Islet precursor cell (in vitro differentiated cells): ENCODE measurements at regions not wholly inside any gene's neighbourhood (a gene's known extent, or its start where the extent isn't known, plus 50 kb on each side); places are given as distances from the start of the nearest gene placed in this dataset.
"Not testable (repeated sequence)": the region's sequence is repeated elsewhere in the genome, so short reads cannot be mapped to it uniquely, and the experiment has no call there.

Source experiments
- DNase-seq: peaks from one replicate; pipeline ENCODE4 v3.0.0-alpha.2; 2018

DNA sequence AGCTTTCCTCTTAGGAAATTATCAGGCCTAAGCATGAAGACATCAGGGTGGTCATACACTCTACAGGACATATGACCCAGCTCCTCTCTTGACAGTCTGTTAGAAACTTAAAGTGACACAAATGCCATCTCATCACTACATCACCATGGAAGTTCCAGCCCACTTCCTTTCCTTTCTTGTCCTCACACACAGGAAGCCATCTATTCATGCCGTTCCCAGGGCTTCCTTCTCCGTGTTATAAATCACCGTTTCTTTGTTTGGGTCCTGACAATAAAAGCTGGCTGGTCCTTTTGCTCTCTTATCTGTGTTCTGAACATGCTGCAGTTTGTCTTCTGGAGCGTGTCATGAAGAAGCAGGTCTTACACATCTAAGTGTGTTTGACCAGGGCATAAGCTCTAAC, 692.1 kb upstream of the CELF4 start:
- no peak for DNase-seq

DNA sequence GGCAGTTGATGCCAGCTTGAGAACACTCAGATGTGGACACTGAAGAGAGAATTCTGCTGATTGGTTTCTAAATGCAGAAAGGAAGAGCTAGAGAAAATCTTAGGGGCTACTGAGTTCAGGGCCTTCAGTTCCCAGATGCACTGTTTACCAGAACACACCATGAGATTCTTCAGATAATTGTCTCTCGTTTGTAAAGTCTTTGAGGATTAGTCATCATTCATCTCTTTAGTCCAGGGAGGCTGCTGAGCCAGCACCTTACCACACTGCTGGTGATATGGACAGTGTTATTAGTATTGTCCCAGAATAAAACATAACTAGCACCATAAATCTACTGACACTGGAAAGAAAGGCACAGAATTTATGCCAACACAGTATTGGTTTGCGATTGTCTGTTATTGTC, 690.8 kb upstream of the CELF4 start:
- DNase-seq, result peak; percentile 59

DNA sequence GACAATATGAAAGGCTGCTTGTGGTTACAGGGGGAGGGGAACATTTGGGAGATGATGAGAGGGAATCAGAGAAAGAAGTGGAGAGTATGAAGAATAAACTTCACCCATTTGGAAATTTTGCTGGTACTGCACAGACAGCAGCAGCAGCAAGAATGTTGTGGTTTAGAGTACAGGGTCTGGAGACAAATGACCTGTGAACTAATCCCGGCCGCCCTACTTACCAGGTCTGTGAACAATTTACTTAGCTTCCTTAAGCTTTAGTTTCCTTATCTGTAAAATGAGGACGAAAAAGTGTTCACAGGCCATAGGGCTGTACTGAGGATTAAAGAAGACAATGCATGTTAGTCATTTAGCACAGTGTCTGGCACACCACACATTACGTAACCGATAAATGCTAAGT, 685.4 kb upstream of the CELF4 start:
- peak; percentile 84 for DNase-seq

DNA sequence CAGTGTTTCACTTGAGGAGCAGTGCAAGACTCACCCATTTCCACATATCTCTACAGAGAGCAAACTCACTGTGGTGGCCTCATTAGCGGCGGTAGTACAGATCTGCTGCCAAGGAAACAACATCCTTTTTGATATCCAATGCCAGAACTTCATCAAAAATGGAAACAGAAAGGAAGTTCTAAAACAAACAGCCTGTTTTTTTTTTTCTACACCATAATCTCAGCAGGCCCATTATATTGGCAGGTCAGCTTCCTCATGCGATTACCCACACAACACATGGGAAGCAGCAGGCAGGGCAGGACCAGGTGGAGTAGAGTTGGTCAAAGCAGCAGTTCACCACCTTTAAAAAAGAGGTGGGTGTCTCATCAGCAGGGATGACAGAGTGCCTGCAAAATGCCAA, 678.9 kb upstream of the CELF4 start:
- no peak for DNase-seq

DNA sequence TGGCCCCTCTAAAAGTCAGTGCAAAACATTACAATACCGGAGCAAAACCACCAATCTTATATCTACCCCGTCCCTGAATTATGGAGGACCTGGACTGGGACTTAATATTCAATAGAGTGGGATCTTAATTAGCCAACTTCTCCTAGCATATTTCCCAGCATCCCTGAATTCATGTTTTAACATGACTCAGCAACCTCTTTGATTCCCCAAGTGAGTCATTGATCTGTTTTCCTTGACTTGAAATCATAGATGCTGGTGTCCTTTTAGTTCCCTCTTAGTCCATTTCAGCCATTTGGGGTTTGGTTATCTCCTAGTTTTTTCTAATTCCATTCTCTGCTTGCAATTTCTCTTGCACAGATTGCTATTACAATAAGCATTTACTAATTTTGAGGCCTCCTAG, 677.7 kb upstream of the CELF4 start:
- no peak for DNase-seq

DNA sequence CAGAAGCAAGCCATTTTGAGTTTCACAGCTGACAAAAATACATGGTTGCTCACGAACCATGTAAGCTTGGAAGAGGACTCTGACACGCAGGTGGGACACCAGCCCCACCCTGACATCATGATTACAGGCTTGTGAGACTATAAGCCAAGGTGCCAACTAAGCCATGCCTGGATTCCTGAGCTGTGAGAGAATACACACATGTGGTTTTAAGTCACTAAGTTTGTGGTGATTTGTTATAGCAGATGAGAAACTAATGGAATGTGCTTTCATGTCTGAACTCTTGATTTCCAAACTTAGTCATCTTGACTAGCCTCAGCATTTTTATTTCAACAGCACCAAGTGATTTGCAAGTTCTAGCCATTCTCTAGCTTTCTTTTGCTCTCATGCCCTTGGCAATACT, 676.1 kb upstream of the CELF4 start:
- DNase-seq, result no peak

DNA sequence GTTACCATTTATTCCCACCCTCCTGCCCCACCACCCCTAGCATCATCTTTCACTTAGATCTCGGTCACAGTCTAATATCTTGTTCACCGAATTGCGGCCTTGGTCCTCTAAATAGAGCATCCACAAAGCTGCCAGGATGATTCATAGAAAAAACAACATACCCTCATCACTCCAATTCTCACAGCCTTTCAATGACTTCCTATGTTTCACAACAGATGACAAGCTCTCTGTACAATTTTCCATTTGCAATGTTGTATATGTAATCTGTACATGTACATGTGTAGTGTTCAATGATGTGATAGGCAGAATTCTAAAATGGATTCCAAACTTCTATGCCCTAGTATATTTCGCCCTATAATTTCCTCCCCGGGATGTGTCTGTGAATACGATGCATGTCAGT, 675.6 kb upstream of the CELF4 start:
- DNase-seq, result no peak

DNA sequence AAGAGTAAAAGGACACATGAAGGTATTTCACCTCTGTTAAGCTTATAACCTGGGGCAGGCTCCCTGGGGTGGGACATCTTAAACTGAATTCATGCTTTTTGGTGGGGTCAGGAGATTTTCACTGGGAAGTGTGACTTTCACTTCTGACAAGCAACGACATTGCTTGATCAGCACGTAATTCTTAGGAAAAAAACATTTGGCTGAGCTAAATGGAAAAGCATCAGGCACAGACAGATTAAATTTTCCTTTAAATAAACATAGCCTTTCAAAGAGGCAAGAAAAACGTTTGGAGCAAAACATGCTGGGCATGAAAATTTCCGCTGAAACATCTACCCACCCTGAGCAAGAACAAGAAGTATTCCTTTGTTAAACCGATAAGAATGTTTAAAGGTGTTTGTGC, 674.0 kb upstream of the CELF4 start:
- DNase-seq, result no peak

DNA sequence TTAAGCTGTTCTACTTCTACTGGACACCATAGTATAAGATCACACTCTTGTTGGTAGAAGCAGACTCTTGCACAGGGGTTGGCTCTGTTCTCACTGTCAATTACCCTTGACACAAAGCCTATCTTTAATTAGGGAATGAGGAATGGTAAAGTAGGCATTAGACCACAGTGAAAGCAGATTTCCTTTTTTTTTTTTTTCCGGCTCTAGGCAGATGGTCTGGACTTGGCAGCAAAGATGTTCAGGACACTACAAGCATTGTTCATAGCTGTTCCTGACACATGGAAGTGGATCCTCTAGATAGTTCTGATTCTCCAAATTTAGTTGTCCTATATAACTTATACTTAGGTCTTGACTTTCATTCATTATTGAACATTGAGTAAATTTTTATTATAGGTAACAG, 672.2 kb upstream of the CELF4 start:
- DNase-seq, result no peak

DNA sequence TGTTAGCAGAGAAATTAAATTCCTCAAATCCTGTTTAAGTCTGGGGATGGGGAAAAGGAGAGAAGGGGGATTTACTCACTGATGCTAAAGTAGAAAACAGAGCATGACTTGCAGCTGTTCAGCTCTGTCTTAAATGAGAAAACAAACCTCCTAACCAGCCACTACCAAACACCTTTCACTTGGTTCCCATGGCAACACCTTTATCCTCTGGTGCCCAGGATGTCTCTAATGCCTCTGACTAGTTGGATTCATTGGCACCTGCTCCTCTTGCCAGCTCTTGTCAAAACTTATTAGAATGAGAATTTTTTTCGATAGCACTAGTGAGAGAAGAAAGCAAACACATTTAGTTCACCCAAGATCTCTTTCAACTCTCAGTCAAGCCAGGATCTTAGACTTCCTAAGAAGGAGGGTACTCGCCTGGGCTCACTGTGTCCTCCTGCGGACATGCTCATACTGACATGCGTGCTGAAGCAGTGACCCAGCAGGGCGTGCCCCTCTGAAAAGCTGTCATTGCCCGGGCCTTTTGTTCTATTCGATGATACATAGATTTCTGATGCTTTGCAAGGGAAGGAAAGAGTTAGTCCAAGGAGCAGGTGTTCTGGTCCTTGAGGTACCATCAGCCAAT, 656.0 kb upstream of the CELF4 start:
- DNase-seq, result no peak

DNA sequence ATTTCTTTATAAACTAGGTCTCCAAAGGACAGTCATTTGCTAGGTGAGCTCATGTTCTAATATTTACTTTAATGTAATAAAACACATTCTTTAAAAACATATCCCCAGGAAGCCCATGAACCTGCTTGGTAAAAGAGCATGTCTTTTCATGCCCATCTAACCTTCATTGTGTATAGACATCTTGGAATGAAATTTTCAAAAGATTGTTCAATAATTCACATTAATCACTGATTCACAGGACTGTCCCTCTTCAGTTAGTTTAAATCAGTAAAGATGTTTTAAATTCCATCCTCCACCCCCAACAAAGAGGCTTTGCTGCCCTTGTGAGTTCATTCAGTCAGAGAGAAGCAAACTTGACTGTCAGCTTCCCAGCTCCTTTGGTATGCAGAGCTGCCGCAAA, 633.4 kb upstream of the CELF4 start:
- no peak for DNase-seq

DNA sequence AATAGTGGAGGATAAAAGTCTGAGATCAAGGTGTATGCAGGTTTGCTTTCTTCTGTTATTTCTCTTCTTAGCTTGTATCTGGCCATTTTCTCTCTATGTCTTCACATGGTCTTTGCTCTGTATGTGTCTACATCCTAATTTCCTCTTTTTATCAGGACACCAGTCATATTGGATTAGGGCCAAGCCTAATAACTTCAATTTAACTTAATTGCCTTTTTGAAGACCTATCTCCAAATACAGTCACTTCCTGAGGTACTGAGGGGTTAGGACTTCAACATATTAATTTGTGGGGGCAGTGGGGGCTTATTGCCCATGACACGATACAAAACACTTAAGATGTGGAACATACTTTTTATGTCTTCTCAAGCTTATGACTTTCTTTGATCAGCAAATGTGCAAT, 632.9 kb upstream of the CELF4 start:
- DNase-seq, result no peak

DNA sequence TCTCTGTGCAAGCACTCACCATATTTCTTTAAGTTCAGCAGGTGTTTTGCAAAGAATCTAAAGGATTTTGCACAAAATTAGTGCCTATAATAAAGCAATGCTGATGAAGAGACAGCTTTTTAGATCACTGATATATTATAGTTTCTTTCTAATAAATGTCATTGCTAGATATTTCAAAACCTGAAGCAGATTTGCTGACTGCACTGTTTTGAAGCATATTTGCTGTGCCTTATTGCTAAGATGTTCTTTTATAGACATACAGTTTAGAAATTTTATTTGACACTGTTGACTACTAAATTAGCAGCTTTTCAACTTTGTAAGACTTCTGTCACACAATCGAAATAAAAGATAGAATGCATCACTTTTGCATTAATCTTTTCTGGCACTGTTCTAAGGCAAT, 620.9 kb upstream of the CELF4 start:
- no peak for DNase-seq

DNA sequence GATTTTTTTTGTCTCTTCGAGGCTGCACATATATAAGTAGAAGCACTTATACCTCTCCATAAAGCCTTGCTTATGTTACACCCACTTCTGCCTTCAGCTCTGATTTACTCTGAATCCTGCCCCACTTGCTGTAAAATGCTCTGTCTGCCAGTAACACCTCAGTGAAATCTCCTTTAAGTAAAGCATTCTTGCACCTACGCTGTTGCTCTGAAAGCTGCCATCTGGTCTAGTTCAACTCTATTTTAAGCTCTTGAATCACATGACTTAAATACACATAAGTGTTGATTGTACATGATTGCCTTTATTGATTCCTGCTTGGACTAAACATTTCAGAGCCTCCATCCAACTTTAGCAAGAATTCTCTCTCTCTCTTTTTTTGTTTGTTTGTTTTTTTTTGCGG, 609.0 kb upstream of the CELF4 start:
- DNase-seq, result no peak

DNA sequence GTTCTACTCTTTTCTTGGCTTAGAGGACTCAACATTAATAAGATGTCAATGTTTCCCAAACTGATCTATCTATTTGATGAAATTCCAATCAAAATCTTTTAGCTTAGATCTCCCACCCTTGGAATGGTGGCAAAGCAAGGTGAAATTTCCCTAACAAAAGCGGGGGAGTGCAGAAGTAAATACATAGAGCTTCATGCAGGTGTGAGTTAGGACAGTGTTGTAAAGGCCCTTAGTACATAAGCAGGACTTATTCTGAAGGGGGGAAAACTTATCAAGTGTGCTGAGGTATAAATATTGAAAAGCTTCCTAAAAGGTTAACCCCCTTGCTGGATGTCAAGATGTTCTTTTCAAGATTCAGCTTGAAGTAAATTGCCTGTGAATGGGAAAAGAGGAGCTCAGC, 608.6 kb upstream of the CELF4 start:
- DNase-seq, result no peak

DNA sequence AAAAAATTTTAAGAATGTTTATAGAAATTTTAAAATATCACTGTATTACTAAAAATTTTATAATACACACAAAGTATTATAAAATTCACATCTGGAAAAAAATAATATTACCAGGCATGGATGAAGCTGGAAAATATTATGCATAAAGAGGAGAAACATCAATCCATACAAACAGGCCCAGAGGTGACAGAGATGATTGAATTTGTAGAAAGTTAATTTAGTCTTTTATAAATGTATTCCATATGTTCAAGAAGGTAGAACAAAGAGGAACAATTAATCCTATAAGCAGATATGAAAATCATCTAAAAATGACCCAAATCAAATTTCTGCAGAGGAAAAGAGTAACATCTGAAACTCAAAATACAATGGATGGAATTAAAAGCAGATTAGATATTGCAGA, 605.2 kb upstream of the CELF4 start:
- no peak for DNase-seq

DNA sequence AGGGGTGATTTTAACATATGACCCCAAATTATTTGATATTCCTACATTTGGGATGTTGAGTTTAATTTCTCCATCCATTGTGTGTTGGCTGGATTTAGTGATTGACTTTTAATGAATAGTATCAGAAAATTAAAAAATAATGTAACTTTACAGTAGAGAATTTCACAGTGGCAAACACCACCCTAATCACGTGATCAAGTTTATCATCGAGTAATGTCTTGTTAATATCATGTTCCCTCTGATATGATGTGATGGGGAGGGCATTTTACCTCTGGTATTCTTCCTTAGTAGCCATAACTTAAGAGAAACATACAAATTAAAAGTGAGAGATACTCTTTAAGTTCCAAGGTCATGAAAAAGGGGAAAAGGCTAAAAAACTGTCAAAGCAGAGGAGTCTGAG, 602.0 kb upstream of the CELF4 start:
- DNase-seq, result no peak

DNA sequence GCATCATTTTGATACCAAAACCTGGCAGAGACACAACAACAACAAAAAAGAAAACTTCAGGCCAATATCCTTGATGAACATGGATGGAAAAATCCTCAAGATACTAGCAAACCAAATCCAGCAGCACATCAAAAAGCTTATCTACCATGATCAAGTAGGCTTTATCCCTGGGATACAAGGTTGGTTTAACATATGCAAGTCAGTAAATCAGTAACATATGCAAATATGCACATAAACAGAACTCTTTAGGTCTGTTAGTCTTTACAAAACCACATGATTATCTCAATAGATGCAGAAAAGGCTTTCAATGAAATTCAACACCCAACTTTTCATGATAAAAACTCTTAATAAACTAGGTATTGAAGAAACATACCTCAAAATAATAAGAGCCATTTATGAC, 587.5 kb upstream of the CELF4 start:
- DNase-seq, result not testable (repeated sequence)

DNA sequence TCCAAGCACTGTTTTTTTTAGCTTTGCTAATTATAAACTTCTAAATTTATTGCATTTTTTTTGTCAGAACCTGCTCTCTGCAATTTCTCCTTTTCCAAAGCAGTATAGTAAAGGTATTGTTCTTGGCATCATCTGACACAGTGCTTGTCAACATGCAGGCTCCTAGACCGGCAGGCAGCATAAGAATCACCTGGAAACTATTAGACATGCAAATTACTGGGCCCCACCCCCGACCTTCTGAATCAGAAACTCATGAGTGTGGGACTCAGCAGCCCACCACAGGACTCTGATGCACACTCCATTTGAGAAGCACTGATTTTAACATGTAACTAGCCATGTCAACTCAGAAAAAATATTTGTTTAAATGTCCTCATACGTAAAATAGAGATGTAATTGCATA, 551.1 kb upstream of the CELF4 start:
- DNase-seq, result peak; percentile 79

DNA sequence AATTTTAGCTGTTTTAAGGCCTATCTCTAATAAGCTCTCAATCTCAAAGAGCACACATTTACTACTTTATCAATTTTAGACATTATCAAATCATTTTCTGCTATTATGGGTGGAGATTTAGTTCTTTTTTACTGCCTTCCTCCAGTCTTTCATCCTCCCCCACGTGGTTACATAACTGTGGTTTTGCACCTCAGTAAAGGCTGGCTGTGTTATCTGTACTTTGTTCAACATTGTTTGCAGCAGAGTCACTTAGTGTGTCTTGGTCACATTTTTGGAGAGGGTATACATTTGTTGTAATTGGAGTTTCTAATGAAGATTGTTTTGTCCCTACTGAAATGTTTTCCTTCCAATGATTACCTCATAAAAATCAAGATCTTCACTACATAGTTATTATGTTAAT, 549.6 kb upstream of the CELF4 start:
- DNase-seq, result peak; percentile 70

DNA sequence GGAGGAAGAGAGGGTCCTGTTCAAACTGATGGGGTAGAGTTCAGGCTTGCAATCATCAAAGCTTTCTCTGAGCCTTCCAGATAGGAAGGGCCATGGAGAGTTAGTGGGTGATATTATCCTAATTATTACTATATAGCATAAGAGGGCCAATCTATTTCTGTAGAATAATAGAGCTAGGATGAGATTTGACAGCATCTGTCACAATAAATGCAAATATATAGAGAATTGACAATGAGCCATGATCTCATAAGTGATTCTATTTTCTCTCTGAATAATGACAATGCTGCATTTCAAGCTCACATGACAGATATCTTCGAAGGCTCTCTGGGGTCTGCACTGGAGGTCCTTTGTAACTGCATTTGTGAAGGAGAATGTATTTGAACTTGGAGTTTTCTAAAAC, 521.9 kb upstream of the CELF4 start:
- DNase-seq, result no peak

DNA sequence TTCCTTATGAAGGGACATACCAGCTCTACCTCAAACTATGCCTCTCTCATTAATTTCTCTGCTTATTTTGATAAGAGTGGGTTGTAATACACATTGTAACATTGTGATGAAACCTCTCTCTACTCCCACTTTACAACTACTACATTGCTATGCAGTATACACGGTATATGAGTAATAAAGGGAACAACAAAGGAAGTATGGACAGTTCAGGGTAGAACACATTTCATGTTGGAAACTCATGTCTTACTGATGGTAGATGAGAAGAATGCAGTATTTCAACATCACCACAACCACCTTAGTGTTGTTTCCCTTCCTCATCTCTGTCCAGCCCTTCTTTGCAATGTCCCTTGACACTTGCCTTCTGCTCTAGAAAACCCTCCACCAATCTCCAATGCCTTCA, 515.9 kb upstream of the CELF4 start:
- DNase-seq, result no peak

DNA sequence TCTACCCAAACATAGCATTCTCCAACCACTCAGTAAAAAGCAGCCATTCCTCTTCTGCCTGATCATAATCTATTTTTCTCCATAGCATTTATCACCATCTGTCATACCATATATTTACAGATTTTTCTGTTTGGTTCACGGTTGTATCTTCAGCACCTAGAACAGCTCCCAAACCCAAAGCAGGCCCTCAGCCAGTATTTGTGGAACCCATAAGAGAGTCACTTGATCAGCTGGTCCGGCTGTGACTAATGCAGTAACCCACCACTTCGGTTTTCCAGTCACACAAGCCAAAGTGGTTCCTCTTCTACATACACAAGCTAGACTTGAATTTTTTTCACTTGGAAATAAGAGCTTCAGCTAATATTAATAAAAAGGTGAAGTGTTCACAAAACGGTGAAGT, 511.6 kb upstream of the CELF4 start:
- DNase-seq, result peak; percentile 66

DNA sequence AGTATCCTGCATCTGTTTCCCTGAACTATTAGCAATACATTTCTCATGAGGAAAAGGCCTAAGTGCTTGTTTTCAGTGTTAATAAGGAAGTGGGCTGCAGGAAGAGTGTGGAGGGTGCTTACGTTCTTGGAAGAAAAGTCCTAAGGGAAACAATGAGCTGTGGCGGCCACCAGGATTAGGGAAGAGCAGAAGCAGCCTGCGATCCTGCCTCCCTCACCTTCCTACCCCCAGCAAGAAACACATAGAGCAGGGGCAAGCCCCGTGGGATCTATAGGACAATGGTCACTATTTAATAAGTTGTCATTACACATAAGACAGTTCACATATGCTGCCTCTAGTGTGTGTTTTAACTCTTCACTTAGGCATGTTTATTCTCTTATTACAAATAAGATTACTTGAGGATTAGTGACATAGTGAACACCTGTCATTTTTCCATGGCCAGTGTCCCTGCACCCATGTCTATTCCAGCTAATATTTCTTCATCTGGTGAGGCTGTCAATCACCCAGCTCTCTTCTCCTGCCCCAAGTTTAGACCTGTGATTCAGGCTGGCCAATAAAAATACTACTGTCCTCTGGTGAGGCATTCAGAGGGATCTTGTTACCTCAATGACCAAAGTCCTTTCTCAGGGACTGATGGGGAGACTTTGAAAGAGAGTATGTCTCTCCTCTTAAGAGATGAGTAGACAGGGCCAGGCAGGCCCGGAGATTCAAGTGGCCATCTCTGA, 510.9 kb upstream of the CELF4 start:
- no peak for DNase-seq

DNA sequence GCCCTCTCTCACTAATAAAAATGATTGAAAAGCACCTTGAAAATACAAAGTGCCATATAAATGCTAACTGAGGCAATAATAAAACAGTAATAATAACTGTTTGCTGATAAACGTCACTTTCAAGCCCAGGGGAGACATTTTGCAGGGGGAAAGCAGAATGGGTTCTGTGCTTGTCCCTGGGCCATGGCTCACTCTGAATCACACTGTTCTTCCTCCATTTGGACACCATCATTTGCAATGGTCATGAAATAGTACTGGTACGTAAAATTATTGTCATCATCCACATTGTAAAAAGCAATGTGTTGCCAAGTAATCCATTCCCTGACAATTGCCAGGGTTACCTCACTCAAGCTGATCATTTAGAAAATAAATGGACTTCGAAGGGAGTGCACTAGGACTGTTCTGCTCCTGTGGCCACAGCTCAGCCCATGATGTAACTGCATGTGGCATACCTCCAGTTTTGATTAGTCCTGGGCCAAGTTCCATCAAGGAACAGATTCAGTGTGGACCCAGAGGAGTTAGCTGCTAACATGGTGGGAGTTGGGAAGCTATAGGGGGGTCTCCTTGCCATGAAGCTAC, 508.8 kb upstream of the CELF4 start:
- no peak for DNase-seq
